TTC549 (cell line): ENCODE measurements at regions not wholly inside any gene's neighbourhood (a gene's known extent, or its start where the extent isn't known, plus 50 kb on each side); places are given as distances from the start of the nearest gene placed in this dataset.

ENCODE experiments used
- FAIRE-seq: peaks from 2 replicates; lab custom pipeline; 2012; peaks lifted over from hg19 to GRCh38; lab: Jason Lieb, UNC

- no peak for FAIRE-seq
Observed at GRCh38 chr5:89125372-89125771, 242.4 kb upstream of the MEF2C start.

- no peak for FAIRE-seq
Observed at GRCh38 chr5:89123581-89123980, 240.6 kb upstream of the MEF2C start.

DNA sequence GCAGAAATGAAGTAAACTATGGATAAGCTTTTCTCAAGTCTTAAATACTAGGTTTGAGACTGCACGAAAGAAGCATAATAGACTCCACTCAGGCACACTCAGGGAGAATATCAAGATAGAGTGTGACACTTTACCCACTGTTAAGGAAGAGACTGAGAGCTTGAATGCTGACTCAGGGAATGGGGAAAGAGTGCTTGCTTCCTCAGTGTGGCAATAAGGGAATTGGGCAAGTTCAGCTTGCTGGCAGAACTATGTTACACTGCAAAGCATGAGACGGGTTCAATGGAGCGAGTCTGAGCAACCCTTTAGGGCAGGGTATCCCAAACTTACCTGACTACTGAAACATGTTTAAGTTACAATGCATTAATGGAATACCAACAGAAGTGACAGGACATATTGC is 237.7 kb upstream of the MEF2C start:
- no peak for FAIRE-seq

DNA sequence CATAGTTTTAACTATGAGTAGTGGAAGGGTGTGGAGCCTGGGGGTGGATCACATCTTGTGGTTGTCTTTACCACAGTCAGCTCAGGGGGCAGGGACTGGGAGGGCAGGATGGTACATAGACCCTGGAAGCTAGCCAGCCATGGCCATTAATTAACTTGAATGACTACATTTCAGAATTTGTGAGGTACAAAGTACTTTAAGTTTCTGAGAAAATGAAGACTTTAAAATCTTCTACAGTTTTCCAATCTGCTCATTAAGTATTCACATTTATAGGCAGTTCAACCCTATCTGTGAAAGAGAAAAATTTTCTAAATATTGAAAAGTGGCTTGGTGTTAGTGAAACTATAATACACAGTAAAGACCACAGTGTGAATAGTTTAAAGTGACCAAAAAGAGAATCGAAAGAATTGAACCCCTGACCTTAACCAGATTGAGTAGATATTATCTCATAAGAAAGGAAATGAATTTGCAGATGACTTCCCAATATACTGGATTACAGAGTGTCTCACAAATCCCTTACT is 234.2 kb upstream of the MEF2C start:
- FAIRE-seq: no peak

GRCh38 chr5:89110916-89111646 is 228.1 kb upstream of the MEF2C start:
- no peak for FAIRE-seq

DNA sequence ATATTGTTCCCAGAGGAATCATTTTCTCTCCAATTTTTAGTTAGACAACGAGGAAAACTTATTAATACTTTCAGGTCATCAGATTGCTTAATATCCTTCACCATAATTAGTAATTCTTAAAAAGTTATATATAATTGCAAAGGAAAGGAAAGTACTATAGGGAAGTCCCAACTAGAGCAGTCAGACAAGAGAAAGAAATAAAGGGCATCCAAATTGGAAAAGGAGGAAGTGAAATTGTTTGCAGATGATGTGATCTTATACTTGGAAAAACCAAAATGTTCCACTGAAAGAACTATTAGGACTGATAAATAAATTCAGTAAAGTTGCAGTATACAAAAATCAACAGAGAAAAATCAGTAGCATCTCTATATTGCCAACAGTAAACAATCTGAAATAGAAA is 223.5 kb upstream of the MEF2C start:
- no peak for FAIRE-seq

GRCh38 chr5:89105836-89106235 is 222.9 kb upstream of the MEF2C start:
- FAIRE-seq: no peak

- no peak for FAIRE-seq
Observed at GRCh38 chr5:89105171-89105695, 222.2 kb upstream of the MEF2C start.

DNA sequence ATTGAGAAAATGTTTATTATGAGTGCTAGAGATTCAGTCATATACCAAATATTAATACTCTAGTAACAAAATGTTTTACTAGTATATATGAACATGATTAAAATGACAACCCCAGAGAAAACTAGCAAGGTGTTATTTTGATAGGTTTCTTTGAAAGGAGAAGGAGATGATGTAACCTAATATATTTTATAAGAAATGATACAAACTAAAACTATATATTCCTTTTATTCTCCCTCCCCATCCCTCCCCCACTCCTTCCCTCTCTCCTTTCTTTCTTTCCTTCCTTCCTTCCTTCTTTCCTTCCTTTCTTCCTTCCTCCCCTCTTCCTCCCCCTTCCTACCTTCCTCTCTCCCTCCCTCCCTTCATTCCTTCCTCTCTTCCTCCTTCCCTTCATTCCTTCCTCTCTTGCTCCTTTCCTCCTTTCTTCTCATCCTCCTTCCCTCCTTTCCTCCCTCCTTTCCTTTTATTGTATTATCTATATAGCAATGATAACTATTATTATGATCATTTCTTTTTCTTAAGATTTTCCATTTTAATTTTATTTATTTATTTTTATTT is 215.3 kb upstream of the MEF2C start:
- FAIRE-seq: no peak

GRCh38 chr5:89097103-89097502 is 214.1 kb upstream of the MEF2C start:
- no peak for FAIRE-seq

DNA sequence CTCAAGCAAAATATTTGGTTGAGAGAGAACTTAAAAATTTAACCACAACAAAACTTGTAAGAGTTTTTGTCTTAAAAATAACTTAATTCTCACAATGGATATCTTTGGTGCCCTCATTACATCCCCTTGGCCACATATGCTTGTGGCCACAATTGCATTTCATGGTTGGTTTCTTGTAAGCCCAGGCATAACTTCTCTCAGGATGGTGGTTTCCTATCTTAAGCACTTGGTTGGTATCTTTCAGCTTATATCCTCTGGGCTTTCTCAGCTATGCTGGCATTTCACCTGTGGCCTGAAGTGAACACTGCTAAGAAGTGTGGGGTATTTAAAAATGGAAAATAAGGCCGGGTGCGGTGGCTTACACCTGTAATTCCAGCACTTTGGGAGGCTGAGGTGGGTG is 212.4 kb upstream of the MEF2C start:
- FAIRE-seq: no peak

GRCh38 chr5:89090037-89090436 is 207.1 kb upstream of the MEF2C start:
- no peak for FAIRE-seq

- no peak for FAIRE-seq
Observed at GRCh38 chr5:89087551-89088318, 204.8 kb upstream of the MEF2C start.

- FAIRE-seq: no peak
Observed at GRCh38 chr5:89087128-89087527, 204.1 kb upstream of the MEF2C start.

- FAIRE-seq: no peak
Observed at GRCh38 chr5:89086390-89087086, 203.6 kb upstream of the MEF2C start.

GRCh38 chr5:89083791-89084190 is 200.8 kb upstream of the MEF2C start:
- FAIRE-seq: no peak

GRCh38 chr5:89081360-89081759 is 198.4 kb upstream of the MEF2C start:
- FAIRE-seq: no peak

- FAIRE-seq: no peak
Observed at GRCh38 chr5:89080467-89081116, 197.6 kb upstream of the MEF2C start.

DNA sequence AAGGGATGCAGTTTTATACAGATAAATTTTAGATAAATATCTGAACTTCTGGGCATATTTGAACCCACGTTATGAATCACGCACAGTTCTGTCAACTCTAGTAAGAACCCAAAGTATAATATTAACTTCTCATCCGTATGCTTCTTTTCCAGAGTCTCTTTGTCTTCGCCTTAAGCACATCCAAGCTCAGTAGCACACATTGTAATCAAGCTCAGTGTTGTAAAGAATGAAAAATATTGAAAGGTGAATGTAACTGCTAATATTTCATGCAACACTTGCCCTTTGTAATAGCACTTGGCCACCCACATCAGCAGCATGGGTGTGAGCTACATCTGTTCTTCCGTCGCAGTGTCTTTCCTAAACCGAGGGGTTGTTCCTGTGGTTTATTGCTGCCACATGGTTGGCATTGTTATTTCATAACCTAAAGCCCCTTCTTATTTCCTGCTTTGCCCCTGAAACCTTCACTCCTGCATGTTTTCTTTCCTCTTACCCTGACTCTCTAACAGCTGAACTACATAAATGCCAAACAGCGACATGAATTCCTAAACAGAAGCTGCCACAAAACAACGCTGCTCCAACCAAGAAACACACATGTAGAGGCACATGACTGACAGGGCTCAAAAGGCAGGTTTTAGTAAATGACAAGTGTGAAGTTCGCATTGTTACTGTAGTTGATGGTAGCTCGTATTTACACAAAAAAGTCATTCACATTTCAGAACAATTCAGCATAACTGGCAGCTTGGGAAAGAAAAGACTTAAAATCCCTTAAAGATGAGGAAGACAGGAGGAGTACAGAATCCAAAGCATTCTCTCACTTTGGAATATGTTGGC is 190.1 kb upstream of the MEF2C start:
- no peak for FAIRE-seq

GRCh38 chr5:89071941-89072331 is 189.0 kb upstream of the MEF2C start:
- no peak for FAIRE-seq
